ENCODE measurements at regions not wholly inside any gene's neighbourhood (a gene's known extent, or its start where the extent isn't known, plus 50 kb on each side); places are given as distances from the start of the nearest gene placed in this dataset.

DNA sequence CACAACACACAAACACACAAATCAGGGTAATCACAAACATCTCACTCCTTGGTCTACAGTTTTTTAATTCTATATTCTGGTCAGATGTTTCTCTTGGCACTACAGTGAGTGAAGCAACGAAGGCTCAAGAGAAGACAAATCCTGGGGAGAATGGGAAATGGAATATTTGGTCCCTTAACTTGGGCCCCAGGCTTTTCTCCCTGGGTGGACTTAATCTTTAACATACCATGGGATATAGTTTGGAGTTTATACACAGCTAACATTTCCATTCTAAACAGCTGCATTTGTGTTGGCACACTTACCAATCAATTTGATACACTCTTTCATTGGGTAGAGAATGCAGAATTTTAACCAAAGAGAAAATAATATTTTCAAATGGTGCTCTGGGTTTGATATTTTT lies 1132.6 kb upstream of the SLC10A2 start:
- Histone ChIP-seq H3K9me3 (no peaks in the 10 kb centered on the region), H3K4me3 (no peak overlapping the region), H3K36me3 (no peaks in the 10 kb centered on the region), H3K27me3 (ENCODE audit: low read depth) (no peaks in the 10 kb centered on the region), H3K4me1 (no peaks in the 10 kb centered on the region), H3K27ac (no peak overlapping the region)
- DNase-seq (no peak), ATAC-seq (no peak)
- intact Hi-C loops (cut with DNase I), result no loop called here
- no peak for TF ChIP-seq CTCF (IDR thresholded peaks at IDR 0.05)

DNA sequence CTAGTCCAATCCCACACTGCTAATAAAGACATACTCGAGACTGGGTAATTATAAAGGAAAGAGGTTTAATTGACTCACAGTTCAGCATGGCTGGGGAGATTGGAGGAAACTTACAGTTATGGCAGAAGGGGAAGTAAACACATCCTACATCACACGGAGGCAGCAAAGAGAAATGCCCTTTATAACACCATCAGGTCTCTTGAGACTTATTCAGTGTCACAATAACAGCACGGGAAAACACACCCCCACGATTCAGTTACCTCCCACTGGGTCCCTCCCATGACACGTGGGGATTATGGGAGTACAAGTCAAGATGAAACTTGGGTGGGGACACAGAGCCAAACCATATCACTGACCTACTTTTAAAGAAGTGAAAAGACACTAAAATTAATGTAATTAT lies 1130.4 kb upstream of the SLC10A2 start:
- H3K4me3 ChIP-seq, result no peak overlapping the region
- no peak for DNase-seq
- no peaks in the 10 kb centered on the region for H3K27me3 ChIP-seq (ENCODE audit: low read depth)
- intact Hi-C loops (cut with DNase I), result no loop called here
- H3K36me3 ChIP-seq, result no peaks in the 10 kb centered on the region
- ATAC-seq, result no peak
- no peak for TF ChIP-seq CTCF (IDR thresholded peaks at IDR 0.05)
- no peaks in the 10 kb centered on the region for H3K9me3 ChIP-seq
- H3K27ac ChIP-seq, result no peak overlapping the region
- no peaks in the 10 kb centered on the region for H3K4me1 ChIP-seq

GRCh38 chr13:104181526-104182231 lies 1115.5 kb upstream of the SLC10A2 start:
- Histone ChIP-seq H3K27me3 (ENCODE audit: low read depth) (no peaks in the 10 kb centered on the region), H3K4me1 (no peaks in the 10 kb centered on the region), H3K4me3 (no peak overlapping the region), H3K9me3 (peaks cover 8% of the 10 kb centered on the region), H3K36me3 (no peaks in the 10 kb centered on the region), H3K27ac (no peak overlapping the region)
- DNase-seq (no peak), ATAC-seq (no peak)
- no peak for TF ChIP-seq CTCF (IDR thresholded peaks at IDR 0.05)
- intact Hi-C loops (cut with DNase I), result no loop called here

- no peaks in the 10 kb centered on the region for H3K9me3 ChIP-seq
- no peak for TF ChIP-seq CTCF (IDR thresholded peaks at IDR 0.05)
- H3K4me3 ChIP-seq, result no peak overlapping the region
Observed at GRCh38 chr13:104170980-104171555, 1104.9 kb upstream of the SLC10A2 start.

DNA sequence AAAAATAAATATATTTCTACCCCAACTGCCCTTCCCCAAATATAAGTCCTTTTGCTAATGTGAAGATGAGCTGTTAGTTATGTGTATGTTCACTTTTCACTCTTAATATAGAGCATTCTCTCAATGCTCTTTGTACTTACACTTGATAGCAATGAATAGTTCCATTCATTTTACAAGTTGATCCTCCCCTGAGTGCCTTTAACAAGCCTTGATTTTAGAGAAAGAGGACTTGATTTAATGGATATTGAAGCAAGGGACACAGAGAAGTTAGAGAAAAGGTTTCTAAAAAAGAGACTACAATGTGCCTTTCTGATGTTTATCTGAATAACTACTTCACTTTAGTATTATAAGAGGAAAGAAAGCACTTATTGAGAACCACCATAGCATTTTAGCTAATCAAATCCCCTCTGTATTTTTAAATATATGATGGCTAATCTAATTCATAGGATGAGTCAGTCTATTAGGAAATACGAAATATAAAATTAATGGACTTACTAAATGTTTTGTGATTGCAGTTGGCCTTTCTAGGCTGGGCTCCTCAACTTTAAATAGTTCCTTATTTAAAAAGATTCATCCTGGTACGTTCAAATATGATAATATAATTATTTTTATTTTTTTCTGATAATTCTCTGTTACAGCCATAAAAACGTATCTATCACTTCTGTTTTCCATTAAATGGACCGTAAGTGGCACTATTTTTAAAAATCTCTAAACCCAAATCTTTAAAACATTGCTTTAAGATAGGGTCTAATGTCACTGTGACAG lies 1097.8 kb upstream of the SLC10A2 start:
- intact Hi-C loops (cut with DNase I), result no loop called here
- Histone ChIP-seq H3K4me3 (no peak overlapping the region), H3K27me3 (ENCODE audit: low read depth) (no peaks in the 10 kb centered on the region), H3K36me3 (no peaks in the 10 kb centered on the region), H3K9me3 (no peaks in the 10 kb centered on the region), H3K27ac (no peak overlapping the region), H3K4me1 (no peaks in the 10 kb centered on the region)
- DNase-seq, result no peak
- no peak for ATAC-seq
- TF ChIP-seq CTCF (IDR thresholded peaks at IDR 0.05), result no peak

More at GRCh38 chr13:104170980-104171555, 1104.9 kb upstream of the SLC10A2 start:
- ATAC-seq, result no peak
- Histone ChIP-seq H3K36me3 (no peaks in the 10 kb centered on the region), H3K4me1 (no peaks in the 10 kb centered on the region), H3K27me3 (ENCODE audit: low read depth) (no peaks in the 10 kb centered on the region), H3K27ac (no peak overlapping the region)
- intact Hi-C loops (cut with DNase I), result no loop called here
- no peak for DNase-seq
